GM18858 (cell line): ENCODE measurements at regions not wholly inside any gene's neighbourhood (a gene's known extent, or its start where the extent isn't known, plus 50 kb on each side); places are given as distances from the start of the nearest gene placed in this dataset.

Experiments used
- ATAC-seq: cut with Tn5 transposase; IDR thresholded peaks from one replicate; pipeline ENCODE4 v1.9.1; 2021; ENCODE audit not compliant: unreplicated experiment

- ATAC-seq = no peak
Observed at GRCh38 chr1:62981434-62981833, 197.5 kb downstream of the ATG4C start.

DNA sequence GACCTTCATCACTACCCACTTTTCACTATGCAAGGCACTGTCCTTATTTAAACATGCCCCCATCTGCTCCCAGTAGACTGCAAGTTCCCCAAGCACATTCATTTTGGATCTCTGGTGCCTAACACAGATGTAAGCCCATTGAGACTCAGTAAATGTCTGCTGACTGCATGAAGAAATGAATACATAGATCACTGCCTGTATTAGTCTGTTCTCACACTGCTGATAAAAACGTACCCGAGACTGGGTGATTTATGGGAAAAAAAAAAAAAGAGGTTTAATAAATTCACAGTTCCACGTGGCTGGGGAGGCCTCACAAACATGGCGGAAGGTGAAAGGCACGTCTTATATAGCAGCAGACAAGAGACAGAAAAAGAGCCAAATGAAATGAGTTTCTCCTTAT is 204.9 kb downstream of the ATG4C start:
- ATAC-seq = no peak

DNA sequence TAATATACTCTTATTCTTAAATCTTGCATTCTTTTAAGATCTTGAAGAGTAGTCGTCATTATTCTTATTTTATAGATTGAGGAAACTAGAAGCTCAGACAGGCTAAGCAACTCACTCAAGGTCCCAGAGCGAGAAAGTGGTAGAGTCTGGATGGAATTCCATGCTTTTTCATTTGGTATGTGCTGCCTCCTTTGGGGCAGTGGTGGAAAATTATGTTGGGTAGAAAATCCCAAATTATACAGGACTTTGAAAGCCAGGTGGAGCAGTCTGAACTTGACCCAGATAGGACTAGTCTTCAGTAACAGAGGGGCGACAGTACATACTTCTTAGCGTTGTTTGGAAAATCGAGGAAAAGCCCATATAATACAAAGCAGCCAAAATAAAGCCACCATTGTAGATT is 205.6 kb downstream of the ATG4C start:
- no peak for ATAC-seq

GRCh38 chr1:62991152-62991551 is 207.2 kb downstream of the ATG4C start:
- ATAC-seq = no peak

DNA sequence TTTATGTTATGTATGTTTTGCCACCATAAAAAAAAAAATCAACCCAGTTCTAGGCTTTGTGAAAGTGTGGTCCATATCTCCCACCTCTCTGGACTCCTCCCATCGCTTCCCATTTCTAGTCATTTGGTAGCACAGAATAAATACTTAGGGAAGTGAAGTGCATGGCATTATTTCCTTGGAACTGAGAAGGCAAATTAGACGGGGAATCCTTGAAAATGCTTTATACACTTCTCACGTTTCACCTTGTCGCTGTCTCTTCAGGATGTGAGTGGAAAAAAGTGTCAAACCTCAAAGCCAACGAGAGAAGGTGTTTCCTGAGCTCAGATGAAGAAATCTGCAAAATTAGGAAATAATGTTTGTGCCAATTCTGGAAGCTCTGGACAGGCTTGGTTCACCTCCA is 209.9 kb downstream of the ATG4C start:
- ATAC-seq = no peak

DNA sequence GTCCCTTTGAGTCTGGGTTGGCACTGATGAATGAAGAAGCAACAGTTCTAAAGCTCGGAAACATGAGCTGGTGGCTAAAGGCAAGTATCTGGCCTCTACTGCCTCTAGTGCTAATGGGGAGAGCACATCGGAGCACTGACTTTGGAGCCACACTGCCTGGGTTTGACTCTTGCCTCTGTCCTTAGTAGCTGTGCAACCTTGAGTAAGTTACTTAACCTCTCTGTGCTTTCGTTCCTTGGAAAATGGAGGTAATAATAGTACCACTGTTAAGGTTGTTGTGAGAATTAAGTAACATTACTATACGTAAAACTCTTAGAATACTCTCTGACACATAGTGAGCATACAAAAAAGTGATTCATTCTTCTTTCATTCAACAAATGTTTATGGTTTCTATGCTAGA is 211.2 kb downstream of the ATG4C start:
- ATAC-seq = no peak

GRCh38 chr1:62997884-62998283 is 214.0 kb downstream of the ATG4C start:
- no peak for ATAC-seq

- no peak for ATAC-seq
Observed at GRCh38 chr1:62998845-62999649, 215.1 kb downstream of the ATG4C start.

GRCh38 chr1:63000508-63000907 is 216.6 kb downstream of the ATG4C start:
- no peak for ATAC-seq

DNA sequence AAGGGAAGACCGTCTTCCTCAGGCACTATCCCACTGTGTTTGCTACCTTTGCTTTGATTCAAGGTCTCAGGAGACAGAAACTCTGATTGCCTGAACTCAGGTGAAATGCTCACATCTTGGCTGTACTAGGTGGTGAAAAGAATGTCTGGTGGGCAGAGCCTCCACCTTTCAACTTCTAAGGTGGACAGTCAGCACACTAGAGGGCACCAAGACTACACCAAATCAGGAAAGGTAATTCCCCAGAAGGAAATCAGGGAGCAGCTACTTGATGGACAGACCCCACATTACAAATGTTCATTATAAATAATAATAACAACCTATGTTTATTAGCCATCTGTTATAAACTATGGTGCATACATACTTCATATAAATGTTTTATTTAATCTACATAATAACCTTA is 220.9 kb downstream of the ATG4C start:
- ATAC-seq = no peak

GRCh38 chr1:63005812-63006211 is 221.9 kb downstream of the ATG4C start:
- no peak for ATAC-seq

- ATAC-seq = no peak
Observed at GRCh38 chr1:63009421-63009820, 225.5 kb downstream of the ATG4C start.

- ATAC-seq = no peak
Observed at GRCh38 chr1:63010913-63011660, 227.2 kb downstream of the ATG4C start.

GRCh38 chr1:63012339-63012738 is 228.4 kb downstream of the ATG4C start:
- ATAC-seq = no peak

DNA sequence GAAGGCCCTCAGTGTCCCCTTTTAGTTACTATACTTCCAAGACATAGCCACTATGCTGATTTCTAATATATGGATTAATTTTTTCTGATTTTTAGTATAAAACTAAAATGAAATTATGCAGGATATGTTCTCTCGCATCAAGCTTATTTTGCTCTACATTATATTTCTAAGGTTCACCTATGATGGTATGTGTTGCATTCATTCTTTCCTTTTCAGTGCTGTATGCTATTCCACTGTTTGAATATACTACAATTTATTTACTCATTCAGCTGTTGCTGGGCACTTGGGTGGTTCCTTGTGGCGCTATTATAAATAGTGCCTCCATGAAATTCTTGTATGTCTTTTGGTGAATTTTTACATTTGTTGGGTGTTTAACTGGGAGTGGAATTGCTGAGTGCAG is 230.3 kb downstream of the ATG4C start:
- ATAC-seq = no peak

GRCh38 chr1:63022319-63022718 is 238.4 kb downstream of the ATG4C start:
- no peak for ATAC-seq

DNA sequence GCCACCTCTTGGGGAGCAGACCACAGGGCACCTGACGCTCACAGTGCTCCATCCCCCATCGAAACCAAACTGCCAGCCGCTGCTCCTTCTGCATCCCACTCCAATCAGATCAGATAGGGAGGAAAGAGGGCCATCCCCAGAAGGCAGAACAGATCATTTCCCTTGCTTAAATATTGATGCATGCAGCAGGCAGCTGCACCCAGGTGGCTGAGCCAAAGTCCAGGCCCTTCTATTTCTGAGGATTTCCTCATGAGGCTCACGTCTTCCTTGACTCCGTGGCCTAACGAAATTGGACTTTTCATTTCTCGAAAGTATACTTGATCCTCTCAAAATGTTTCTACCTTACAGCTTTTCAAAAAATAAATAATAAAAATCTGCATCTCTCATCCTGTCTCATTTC is 239.2 kb downstream of the ATG4C start:
- no peak for ATAC-seq

DNA sequence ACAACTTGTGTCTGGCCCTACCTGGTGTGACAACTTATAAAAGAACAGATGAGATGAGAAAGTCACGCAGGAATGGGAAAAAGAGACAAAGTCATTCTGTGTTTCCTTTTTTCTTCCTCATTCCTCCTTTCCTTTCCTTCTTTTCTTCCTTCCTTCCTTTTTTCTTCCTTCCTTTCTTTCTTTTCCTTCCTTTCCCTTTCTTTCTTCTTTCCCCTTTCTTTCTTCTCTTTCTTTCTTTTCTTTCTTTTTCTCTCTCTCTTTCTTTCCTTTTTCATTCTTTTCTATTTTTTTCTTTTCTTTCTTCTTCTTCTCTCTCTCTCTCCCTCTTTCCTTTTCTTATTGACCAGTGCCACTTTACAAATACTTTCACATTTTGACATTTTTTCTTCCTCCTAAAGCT is 239.7 kb downstream of the ATG4C start:
- no peak for ATAC-seq

- ATAC-seq = no peak
Observed at GRCh38 chr1:63024132-63024531, 240.2 kb downstream of the ATG4C start.

DNA sequence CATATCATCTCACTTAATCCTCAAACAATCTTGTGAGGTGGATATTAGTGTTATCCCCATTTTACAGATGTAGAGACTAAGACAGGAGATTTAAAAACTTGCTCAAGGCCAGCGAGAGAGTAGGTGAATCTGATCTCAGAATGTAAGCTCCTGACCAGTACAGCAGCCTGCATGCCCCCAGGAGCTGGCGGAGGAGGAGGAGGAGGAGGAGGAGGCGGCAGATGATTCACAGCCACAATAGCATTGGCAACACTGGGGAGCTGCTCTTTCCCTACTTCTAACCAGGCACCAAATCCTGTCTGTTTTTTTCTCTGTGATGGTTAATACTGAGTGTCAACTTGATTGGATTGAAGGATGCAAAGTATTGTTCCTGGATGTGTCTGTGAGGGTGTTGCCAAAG is 243.2 kb downstream of the ATG4C start:
- ATAC-seq = no peak

- no peak for ATAC-seq
Observed at GRCh38 chr1:63032171-63032570, 248.2 kb downstream of the ATG4C start.

DNA sequence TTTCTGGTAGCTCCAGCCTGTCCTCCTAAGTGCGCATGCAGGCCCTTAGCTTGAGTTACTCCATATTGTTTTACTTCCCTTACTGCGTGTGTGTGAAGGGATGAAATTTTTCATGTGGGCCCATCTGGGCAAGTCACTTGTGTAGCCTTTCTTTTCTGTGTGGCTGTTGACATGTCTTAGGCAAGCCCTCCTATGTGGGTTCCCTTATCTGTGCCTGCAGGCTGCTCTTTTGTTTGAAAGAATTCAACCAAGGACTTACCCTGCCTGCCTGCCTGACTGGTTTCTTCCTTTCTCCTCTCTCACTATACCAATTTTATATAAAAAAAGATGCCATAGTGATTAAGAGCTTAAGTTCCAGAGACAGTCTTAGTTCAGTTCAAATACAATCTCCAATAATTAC is 249.3 kb downstream of the ATG4C start:
- no peak for ATAC-seq

DNA sequence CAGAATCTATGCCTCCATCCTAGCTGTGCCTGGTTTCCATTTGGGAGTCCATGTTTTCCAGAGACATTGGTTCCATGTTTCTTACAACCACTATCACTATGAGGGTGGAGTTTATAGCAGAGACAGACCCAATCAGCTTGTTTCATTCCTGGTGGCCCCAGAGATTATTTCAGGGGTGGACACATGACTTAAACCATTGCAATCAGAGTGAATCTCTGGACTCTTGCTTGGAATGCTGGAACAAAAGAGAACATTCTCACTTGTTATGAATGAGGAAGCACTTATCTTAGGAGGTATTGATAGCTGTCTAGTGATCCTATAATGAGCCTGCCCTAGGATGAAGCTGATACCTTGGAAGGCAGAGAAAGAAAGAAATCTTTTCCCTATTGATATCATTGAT is 250.3 kb downstream of the ATG4C start:
- no peak for ATAC-seq
